T-cell (primary cell): ENCODE measurements at regions not wholly inside any gene's neighbourhood (a gene's known extent, or its start where the extent isn't known, plus 50 kb on each side); places are given as distances from the start of the nearest gene placed in this dataset.

Experiments
- ATAC-seq, 4 experiments: fragments of 200-7000 bp in 3 of 4; fragments of 150-1000 bp in 1 of 4; cut with Tn5 transposase; replicated peaks in 1 of 4; 1 replicate in 3 of 4; 2 replicates in 1 of 4; pipeline ENCODE4 v1.10.0; 2021; ENCODE audit warnings: moderate library complexity in 3 of 4, mild to moderate bottlenecking in 2 of 4, moderate number of reproducible peaks in 1 of 4
- CTCF ChIA-PET, 2 donors: fragments of 300-600 bp; sonication (Branson Sonifier 250); formaldehyde crosslinking; loops; one replicate each; lab custom pipeline; 2022; ENCODE audit warnings: antibody characterized with exemption in 2 of 2; lab: Charles Lee
- POLR2A ChIA-PET, 2 donors: fragments of 300-600 bp; sonication (Branson Sonifier 250); formaldehyde crosslinking; loops; one replicate each; lab custom pipeline; 2022; ENCODE audit warnings: antibody characterized with exemption in 2 of 2; lab: Charles Lee
- DNase-seq, 35 experiments: peaks; one replicate each; pipeline versions ENCODE4 v3.0.0 to v3.0.0-alpha.2; 2013 to 2023
- H3K27ac ChIP-seq: one replicate; pipeline ENCODE4 v1.5.1; 2013; ENCODE audit warnings: low read length
- H3K27me3 ChIP-seq, 2 experiments: replicated peaks in 1 of 2; 1 replicate in 1 of 2; 2 replicates in 1 of 2; pipeline versions ENCODE4 v1.6.1 to v1.7.0; 2013; ENCODE audit warnings: low read length in 1 of 2, mixed read lengths in 1 of 2; ENCODE audit not compliant: control insufficient read depth in 2 of 2, insufficient read depth in 2 of 2; ENCODE audit errors: extremely low read depth in 1 of 2
- H3K36me3 ChIP-seq, 2 donors: 1 replicate in 1 of 2; 2 replicates in 1 of 2; pipeline versions ENCODE4 v1.6.1 to v1.7.0; 2013; ENCODE audit warnings: low read length in 1 of 2; ENCODE audit not compliant: control insufficient read depth in 2 of 2, insufficient read depth in 1 of 2; ENCODE audit errors: extremely low read depth in 1 of 2
- H3K4me1 ChIP-seq, 2 experiments: 1 replicate in 1 of 2; 2 replicates in 1 of 2; pipeline versions ENCODE4 v1.6.1 to v1.7.0; 2013; ENCODE audit warnings: low read length in 2 of 2, mixed read lengths in 1 of 2; ENCODE audit not compliant: insufficient read depth in 2 of 2, control insufficient read depth in 1 of 2; ENCODE audit errors: extremely low read depth in 1 of 2
- H3K4me3 ChIP-seq, 2 donors: 1 replicate in 1 of 2; 2 replicates in 1 of 2; pipeline versions ENCODE4 v1.5.1 to v1.7.0; 2013; ENCODE audit warnings: mild to moderate bottlenecking in 2 of 2, low read length in 1 of 2, moderate library complexity in 1 of 2; ENCODE audit not compliant: control insufficient read depth in 1 of 2; ENCODE audit errors: extremely low read depth in 1 of 2
- H3K9me3 ChIP-seq: 2 replicates; pipeline ENCODE4 v1.7.0; 2013
- H3K27ac Mint-ChIP-seq, 2 donors: one replicate each; pipeline ENCODE4 v1.8.0; 2020 to 2021; ENCODE audit warnings: mild to moderate bottlenecking in 2 of 2, mixed read lengths in 2 of 2
- H3K27me3 Mint-ChIP-seq, 2 donors: one replicate each; pipeline ENCODE4 v1.8.0; 2021 to 2022; ENCODE audit warnings: mixed read lengths in 2 of 2
- H3K36me3 Mint-ChIP-seq: one replicate; pipeline ENCODE4 v1.8.0; 2021; ENCODE audit warnings: mixed read lengths
- H3K4me1 Mint-ChIP-seq, 3 donors: one replicate each; pipeline ENCODE4 v1.8.0; 2020 to 2022; ENCODE audit warnings: mixed read lengths in 3 of 3, mild to moderate bottlenecking in 1 of 3
- H3K4me3 Mint-ChIP-seq, 3 donors: one replicate each; pipeline ENCODE4 v1.8.0; 2020 to 2022; ENCODE audit warnings: mild to moderate bottlenecking in 3 of 3, mixed read lengths in 3 of 3, moderate library complexity in 3 of 3
- H3K9me3 Mint-ChIP-seq, 3 donors: one replicate each; pipeline ENCODE4 v1.8.0; 2020 to 2022; ENCODE audit warnings: mixed read lengths in 3 of 3
- WGBS: methylation state at CpG from one replicate; pipeline ENCODE4 v1.1.5; 2013; ENCODE audit warnings: missing lambda C conversion rate; ENCODE audit not compliant: insufficient coverage; 5-methylcytosine and 5-hydroxymethylcytosine counted together

GRCh38 chr1:229093238-229093540 lies 177.7 kb upstream of the RAB4A start:
- POLR2A ChIA-PET, result no interaction called here
- Histone ChIP-seq H3K4me3 (no peak overlapping the region), H3K27ac (no peak overlapping the region), H3K9me3 (no peaks in the 10 kb centered on the region), H3K27me3 (peaks cover 0 to 10% of the 10 kb centered on the region in 2 experiments), H3K36me3 (no peaks in the 10 kb centered on the region), H3K4me1 (peaks cover 5 to 11% of the 10 kb centered on the region in 2 experiments)
- H3K36me3 Mint-ChIP-seq, result no peaks in the 10 kb centered on the region
- ATAC-seq, result no peak
- H3K27ac Mint-ChIP-seq, result no peak overlapping the region
- CTCF ChIA-PET, result no interaction called here
- H3K27me3 Mint-ChIP-seq, result peaks cover 4 to 7% of the 10 kb centered on the region in 2 donors
- peaks cover 9 to 14% (median 9%) of the 10 kb centered on the region in 3 donors for H3K4me1 Mint-ChIP-seq
- H3K4me3 Mint-ChIP-seq, result no peak overlapping the region
- H3K9me3 Mint-ChIP-seq, result no peaks in the 10 kb centered on the region
- no peak for DNase-seq
- WGBS, result no CpG with 5 or more reads among the region's 2 CpGs

DNA sequence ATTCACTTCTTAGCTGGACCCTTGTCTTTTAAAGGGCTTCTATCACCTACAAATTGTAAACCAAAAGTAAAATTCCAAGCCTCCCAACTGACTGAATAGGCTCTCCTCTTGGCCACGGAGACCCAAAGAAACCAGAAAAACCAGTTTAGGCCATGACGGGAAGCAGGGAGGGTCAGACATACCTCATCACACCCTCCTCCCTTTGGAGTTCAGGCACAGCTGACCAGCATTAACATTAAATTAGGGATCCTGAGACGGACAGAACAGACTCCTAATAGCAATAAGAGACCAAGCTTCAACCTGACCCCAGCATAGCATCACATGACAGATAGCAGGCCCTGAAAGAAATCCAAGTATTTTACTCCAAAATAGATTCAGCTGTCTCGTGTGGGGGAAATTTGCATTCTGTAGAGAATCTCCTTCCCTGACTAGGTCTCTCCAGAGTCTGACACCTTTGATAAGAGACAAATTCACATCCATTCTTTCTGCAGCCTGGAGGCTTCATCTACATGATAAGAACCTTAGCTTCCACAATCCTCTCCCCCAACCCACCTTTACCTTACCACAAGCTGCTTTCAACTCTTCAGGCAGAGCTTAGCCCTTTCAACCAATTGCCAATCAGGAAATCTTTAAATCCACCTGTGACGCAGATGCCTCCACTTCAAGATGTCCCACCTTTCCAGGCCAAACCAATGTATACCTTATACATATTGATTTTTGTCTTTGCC lies 177.1 kb upstream of the RAB4A start:
- H3K4me3 ChIP-seq, result no peak overlapping the region
- no peak for DNase-seq
- ChIA-PET CTCF (no interaction called here), POLR2A (no interaction called here)
- no peak overlapping the region for H3K4me3 Mint-ChIP-seq
- H3K27ac Mint-ChIP-seq, result no peak overlapping the region
- no peaks in the 10 kb centered on the region for H3K9me3 ChIP-seq
- peaks cover 5 to 11% of the 10 kb centered on the region in 2 experiments for H3K4me1 ChIP-seq
- H3K27ac ChIP-seq, result no peak overlapping the region
- H3K9me3 Mint-ChIP-seq, result no peaks in the 10 kb centered on the region
- ATAC-seq, result no peak
- H3K4me1 Mint-ChIP-seq, result peaks cover 9 to 14% (median 9%) of the 10 kb centered on the region in 3 donors
- no peaks in the 10 kb centered on the region for H3K36me3 ChIP-seq
- H3K27me3 ChIP-seq, result peaks cover 0 to 5% of the 10 kb centered on the region in 2 experiments
- H3K27me3 Mint-ChIP-seq, result peaks cover 0 to 7% of the 10 kb centered on the region in 2 donors
- H3K36me3 Mint-ChIP-seq, result no peaks in the 10 kb centered on the region
- WGBS, result 100% methylated on average over 2 of the region's 5 CpGs

DNA sequence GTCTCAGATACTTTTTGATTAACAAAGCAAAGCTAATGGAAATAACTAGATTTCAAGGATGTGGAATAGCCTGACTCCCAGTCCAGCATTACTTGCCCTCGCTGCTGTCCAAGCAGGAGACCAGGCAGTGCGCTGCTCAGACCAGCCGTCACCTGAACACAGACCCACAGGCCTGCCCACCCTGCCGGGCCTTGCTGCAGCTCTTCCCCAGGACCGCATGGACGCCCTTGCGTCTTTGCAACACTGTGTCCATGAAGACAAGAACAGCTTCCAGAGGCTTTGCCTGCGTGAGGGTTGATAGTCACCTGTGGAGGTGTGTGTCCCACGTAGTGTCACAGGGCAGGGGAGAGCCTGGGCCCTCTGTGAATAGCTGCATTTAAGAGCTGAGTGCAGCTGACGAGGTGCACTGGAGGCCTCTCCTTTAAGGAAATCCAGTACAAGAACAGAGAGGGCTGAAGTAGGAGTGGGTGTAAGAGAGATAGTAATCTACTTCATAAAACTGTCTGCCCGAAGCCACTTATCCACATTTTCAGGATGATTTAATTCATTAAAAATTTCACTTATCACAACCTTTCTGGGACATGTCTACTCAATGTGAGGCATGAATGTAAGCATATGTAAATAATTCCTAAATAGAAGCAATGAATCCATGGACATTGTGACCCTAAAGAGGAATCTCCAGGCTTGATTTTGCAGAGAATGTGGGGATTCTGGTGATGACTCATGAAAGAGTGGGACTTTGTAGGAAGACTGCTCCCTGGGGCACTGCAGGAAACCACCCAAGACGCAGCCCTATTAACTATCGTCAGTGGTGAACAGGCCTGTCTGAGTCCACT lies 176.2 kb upstream of the RAB4A start:
- H3K36me3 ChIP-seq, result no peaks in the 10 kb centered on the region
- Mint-ChIP-seq H3K4me3 (no peak overlapping the region), H3K4me1 (peaks cover 9 to 14% (median 9%) of the 10 kb centered on the region in 3 donors), H3K9me3 (no peaks in the 10 kb centered on the region), H3K36me3 (no peaks in the 10 kb centered on the region), H3K27ac (no peak overlapping the region), H3K27me3 (peaks cover 0 to 4% of the 10 kb centered on the region in 2 donors)
- H3K4me3 ChIP-seq, result no peak overlapping the region
- DNase-seq, result no peak
- no peak for ATAC-seq
- peaks cover 5 to 11% of the 10 kb centered on the region in 2 experiments for H3K4me1 ChIP-seq
- no peaks in the 10 kb centered on the region for H3K9me3 ChIP-seq
- H3K27me3 ChIP-seq, result peaks cover 0 to 2% of the 10 kb centered on the region in 2 experiments
- ChIA-PET CTCF (no interaction called here), POLR2A (no interaction called here)
- WGBS, result 94% methylated on average over 9 of the region's 13 CpGs
- H3K27ac ChIP-seq, result no peak overlapping the region

DNA sequence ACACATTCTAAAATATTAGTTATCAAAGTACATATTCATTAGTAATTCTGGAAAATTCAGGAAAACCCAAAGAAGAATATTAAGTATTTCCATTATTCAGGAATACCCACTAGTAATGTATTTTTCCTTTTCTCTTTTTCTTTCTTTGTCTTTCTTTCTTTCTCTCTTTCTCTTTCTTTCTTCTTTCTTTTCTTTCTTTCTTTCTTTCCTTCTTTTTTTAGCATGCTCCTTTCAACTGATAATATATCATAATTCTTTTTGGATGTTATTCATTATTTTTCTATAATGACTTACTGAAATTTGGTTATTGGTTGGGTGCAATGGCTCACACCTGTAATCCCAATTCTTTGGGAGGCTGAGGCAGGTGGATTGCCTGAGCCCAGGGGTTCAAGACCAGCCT lies 175.6 kb upstream of the RAB4A start:
- no peaks in the 10 kb centered on the region for H3K27me3 ChIP-seq
- H3K27me3 Mint-ChIP-seq, result peaks cover 0 to 3% of the 10 kb centered on the region in 2 donors
- H3K4me1 Mint-ChIP-seq, result peaks cover 9 to 14% (median 9%) of the 10 kb centered on the region in 3 donors
- CTCF ChIA-PET, result no interaction called here
- ATAC-seq (no peak), DNase-seq (no peak)
- no peaks in the 10 kb centered on the region for H3K36me3 Mint-ChIP-seq
- peaks cover 5 to 11% of the 10 kb centered on the region in 2 experiments for H3K4me1 ChIP-seq
- H3K9me3 ChIP-seq, result no peaks in the 10 kb centered on the region
- H3K36me3 ChIP-seq, result no peaks in the 10 kb centered on the region
- no peak overlapping the region for H3K27ac Mint-ChIP-seq
- no peak overlapping the region for H3K4me3 Mint-ChIP-seq
- no peak overlapping the region for H3K27ac ChIP-seq
- no peak overlapping the region for H3K4me3 ChIP-seq
- no peaks in the 10 kb centered on the region for H3K9me3 Mint-ChIP-seq
- POLR2A ChIA-PET, result no interaction called here

DNA sequence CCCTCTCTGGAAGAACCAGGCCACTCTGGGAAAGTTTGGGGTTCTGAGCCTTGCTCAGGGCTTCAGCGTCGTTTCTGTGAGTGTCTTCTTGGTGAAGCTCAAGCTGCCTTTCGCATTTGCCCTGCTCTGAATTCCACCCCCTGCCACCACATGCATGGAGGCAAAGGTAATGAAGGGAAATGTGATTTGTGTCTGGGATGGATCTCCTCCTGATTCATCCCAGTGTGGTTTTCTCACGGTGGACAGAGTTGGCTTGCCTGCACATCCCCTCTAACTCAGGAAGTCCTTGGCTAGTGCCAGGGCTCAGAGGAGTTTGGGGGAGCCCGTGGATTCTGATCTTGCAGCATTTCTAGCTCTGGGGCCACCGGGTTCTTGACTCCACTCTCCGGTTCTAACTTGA lies 173.6 kb upstream of the RAB4A start:
- Mint-ChIP-seq H3K9me3 (no peaks in the 10 kb centered on the region), H3K4me3 (no peak overlapping the region), H3K4me1 (peaks cover 9 to 12% (median 9%) of the 10 kb centered on the region in 3 donors), H3K36me3 (no peaks in the 10 kb centered on the region), H3K27ac (no peak overlapping the region), H3K27me3 (peaks cover 0 to 2% of the 10 kb centered on the region in 2 donors)
- ChIA-PET POLR2A (no interaction called here), CTCF (no interaction called here)
- DNase-seq, result no peak
- Histone ChIP-seq H3K9me3 (no peaks in the 10 kb centered on the region), H3K27me3 (peaks cover 0 to 2% of the 10 kb centered on the region in 2 experiments), H3K27ac (no peak overlapping the region), H3K4me1 (peaks cover 3 to 9% of the 10 kb centered on the region in 2 experiments), H3K4me3 (no peak overlapping the region), H3K36me3 (no peaks in the 10 kb centered on the region)
- ATAC-seq, result no peak
- WGBS, result 95% methylated on average over 6 of the region's 7 CpGs

- Mint-ChIP-seq H3K4me3 (no peak overlapping the region), H3K27me3 (peaks cover 0 to 2% of the 10 kb centered on the region in 2 donors)
- CTCF ChIA-PET, result no interaction called here
Observed at GRCh38 chr1:229098361-229098760, 172.6 kb upstream of the RAB4A start.

More at GRCh38 chr1:229098361-229098760, 172.6 kb upstream of the RAB4A start:
- H3K4me3 ChIP-seq, result no peak overlapping the region
- Mint-ChIP-seq H3K27ac (no peak overlapping the region), H3K9me3 (no peaks in the 10 kb centered on the region), H3K36me3 (no peaks in the 10 kb centered on the region), H3K4me1 (peaks cover 0 to 2% (median under 1%) of the 10 kb centered on the region in 3 donors)
- DNase-seq (no peak), ATAC-seq (no peak)
- H3K27ac ChIP-seq, result no peak overlapping the region
- no peaks in the 10 kb centered on the region for H3K4me1 ChIP-seq
- peaks cover 0 to 2% of the 10 kb centered on the region in 2 experiments for H3K27me3 ChIP-seq
- no peaks in the 10 kb centered on the region for H3K9me3 ChIP-seq
- no peaks in the 10 kb centered on the region for H3K36me3 ChIP-seq
- POLR2A ChIA-PET, result no interaction called here
